DND-41 (cell line): ENCODE measurements at regions not wholly inside any gene's neighbourhood (a gene's known extent, or its start where the extent isn't known, plus 50 kb on each side); places are given as distances from the start of the nearest gene placed in this dataset.

Experiments
- EZH2 ChIP-seq: IDR thresholded peaks from 3 replicates; pipeline ENCODE4 v1.6.1; 2012; ENCODE audit warnings: borderline replicate concordance, low read depth, mild to moderate bottlenecking, moderate library complexity, low read length, inconsistent platforms; ENCODE audit not compliant: severe bottlenecking
- TF ChIP-seq, protein P1 (sequence below): IDR thresholded peaks from 2 replicates; pipeline ENCODE4 v1.5.1; 2012; ENCODE audit warnings: borderline replicate concordance, low read length, moderate library complexity, mild to moderate bottlenecking; ENCODE audit not compliant: poor library complexity, severe bottlenecking; ENCODE audit errors: extremely low read depth

DNA sequence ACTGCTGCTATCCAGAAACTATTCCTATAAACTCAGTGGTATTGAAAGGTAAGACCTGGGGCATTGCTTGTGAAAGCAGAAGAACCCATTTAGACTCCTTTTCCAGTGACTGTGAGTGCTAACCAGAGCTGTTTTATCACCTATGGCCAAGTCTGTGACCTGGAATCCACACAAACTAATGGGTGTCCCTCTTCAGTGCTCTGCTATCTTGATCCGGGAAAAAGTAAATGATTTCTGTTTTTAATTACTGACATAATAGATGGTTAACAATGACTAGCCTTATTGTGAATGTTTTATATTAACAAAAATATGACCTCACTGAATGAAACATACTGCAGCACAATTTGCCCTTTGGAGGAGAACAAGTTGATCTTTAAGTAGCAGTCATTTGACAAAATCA lies 251.6 kb upstream of the MC4R start:
- TF ChIP-seq, protein P1, sequence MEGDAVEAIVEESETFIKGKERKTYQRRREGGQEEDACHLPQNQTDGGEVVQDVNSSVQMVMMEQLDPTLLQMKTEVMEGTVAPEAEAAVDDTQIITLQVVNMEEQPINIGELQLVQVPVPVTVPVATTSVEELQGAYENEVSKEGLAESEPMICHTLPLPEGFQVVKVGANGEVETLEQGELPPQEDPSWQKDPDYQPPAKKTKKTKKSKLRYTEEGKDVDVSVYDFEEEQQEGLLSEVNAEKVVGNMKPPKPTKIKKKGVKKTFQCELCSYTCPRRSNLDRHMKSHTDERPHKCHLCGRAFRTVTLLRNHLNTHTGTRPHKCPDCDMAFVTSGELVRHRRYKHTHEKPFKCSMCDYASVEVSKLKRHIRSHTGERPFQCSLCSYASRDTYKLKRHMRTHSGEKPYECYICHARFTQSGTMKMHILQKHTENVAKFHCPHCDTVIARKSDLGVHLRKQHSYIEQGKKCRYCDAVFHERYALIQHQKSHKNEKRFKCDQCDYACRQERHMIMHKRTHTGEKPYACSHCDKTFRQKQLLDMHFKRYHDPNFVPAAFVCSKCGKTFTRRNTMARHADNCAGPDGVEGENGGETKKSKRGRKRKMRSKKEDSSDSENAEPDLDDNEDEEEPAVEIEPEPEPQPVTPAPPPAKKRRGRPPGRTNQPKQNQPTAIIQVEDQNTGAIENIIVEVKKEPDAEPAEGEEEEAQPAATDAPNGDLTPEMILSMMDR = no peak
- no peak for TF ChIP-seq EZH2
